NCI-H460 (cell line): ENCODE measurements at regions not wholly inside any gene's neighbourhood (a gene's known extent, or its start where the extent isn't known, plus 50 kb on each side); places are given as distances from the start of the nearest gene placed in this dataset.

Experiments used
- DNase-seq: peaks from one replicate; pipeline ENCODE4 v3.0.0-alpha.2; 2016; ENCODE audit warnings: low read depth; ENCODE audit errors: extremely low read depth

DNA sequence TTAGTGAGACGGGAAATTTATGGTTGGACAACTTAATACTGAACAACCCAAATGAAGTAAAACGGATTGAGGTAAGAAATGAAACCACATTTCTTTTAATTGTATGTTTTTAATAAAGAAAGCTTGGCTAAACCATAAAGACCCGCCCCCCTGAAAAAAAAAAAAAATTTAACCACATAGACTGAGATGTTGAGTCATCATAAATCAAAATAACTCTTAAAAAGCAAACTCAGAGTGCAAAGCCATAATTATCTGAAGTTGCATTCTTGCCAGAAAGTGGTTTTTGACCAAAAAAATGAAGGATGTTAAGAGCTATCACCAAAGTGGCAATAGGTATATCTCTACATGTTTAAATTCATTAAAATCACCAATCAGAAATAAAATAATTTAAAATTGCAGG is 101.8 kb upstream of the COL21A1 start:
- no peak for DNase-seq

- no peak for DNase-seq
Observed at GRCh38 chr6:56348578-56348977, 101.2 kb upstream of the COL21A1 start.

DNA sequence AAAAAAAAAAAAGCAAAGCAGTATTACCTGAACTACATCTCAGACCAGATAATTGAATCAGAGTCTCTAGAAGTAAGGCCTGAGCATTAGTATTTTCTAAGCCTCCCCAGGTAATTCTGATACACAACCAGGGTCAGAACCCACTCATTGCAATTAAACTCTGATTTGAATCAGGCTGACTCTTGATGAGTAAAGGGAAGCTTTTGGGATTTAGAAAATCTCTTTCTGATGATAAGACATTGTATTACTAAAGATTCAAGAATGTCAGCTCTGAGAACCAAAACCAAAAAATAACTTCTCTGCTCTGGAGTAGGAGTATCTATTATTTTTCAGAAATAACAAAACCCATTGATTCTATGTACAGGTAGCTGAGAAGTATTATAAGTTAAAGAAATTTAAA is 100.1 kb upstream of the COL21A1 start:
- no peak for DNase-seq

- DNase-seq, result no peak
Observed at GRCh38 chr6:56346958-56347357, 99.6 kb upstream of the COL21A1 start.

GRCh38 chr6:56345376-56345995 is 98.1 kb upstream of the COL21A1 start:
- DNase-seq, result no peak

GRCh38 chr6:56343295-56343694 is 95.9 kb upstream of the COL21A1 start:
- no peak for DNase-seq

DNA sequence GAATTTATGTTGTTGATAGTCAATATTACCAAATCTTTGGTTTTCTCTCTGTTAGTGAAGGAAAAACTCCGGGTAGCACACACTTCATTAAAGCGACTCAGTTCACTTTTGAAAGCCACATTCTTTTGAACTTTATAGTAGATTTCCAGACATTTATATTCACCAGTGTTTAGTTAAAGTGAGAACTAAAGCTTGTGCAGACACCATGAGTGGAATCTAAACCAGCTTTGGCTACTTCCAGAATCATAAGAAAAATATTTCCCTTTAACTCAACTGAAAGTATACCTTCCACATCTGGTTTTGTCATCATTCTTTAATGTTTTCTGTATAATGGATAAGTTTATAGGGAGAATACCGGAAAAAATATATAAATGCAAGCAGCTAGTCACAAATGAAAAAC is 92.1 kb upstream of the COL21A1 start:
- no peak for DNase-seq

- peak; percentile 54 for DNase-seq
Observed at GRCh38 chr6:56335726-56336125, 88.3 kb upstream of the COL21A1 start.

DNA sequence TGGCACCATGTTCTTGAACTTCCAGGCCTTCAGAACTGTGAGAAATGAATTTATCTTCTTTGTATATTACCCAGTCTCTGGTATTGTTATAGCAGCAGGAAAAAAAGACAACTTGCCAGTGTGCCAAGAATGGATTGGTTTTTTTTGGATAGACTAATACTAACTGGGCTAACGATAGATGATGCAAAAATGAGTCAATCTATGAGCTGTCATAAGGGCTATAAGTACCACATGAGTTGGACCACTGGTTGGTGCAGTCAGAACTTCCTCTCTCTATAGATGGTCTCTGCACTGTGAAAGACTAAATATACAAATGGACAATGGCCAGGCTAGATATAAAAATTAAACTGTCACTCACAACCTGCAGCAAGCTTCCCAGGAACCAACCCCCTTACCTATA is 87.6 kb upstream of the COL21A1 start:
- no peak for DNase-seq

- no peak for DNase-seq
Observed at GRCh38 chr6:56329271-56330050, 82.1 kb upstream of the COL21A1 start.

DNA sequence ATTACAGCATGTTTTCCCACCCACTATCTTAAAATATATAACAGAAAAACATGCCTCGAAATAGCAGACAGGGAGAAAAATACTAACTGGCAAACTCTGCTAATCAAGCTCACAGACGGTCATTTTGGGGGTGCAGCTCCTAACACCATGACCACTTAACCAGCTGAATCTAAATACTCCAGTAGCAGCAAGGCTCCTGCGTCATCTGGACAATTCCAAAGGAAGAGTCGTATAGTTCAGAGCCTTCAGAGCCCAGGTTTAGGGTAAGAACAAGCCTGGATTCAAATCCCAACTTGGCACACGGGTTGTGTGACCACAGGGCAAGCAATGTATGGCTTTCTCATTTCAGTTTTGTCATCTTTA is 81.3 kb upstream of the COL21A1 start:
- no peak for DNase-seq

- DNase-seq, result no peak
Observed at GRCh38 chr6:56327946-56328727, 80.8 kb upstream of the COL21A1 start.

DNA sequence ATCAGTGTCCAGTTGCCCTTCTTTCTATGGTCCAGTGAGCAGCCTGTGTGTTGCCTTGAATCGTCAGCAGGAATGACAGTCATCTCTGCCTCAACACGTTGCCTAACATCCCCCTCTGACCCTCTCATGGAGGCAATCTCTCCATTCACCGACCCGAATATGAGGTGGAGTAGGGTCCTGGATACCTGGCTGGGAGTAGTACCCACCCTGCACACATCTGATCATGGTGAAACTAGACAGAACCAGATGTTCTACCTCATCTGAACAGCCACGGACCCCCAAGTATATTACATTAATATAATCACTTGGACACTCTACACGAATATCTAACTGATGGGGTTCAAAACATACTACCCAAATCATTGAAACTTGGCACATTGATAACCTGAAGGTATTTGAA is 77.0 kb upstream of the COL21A1 start:
- no peak for DNase-seq

DNA sequence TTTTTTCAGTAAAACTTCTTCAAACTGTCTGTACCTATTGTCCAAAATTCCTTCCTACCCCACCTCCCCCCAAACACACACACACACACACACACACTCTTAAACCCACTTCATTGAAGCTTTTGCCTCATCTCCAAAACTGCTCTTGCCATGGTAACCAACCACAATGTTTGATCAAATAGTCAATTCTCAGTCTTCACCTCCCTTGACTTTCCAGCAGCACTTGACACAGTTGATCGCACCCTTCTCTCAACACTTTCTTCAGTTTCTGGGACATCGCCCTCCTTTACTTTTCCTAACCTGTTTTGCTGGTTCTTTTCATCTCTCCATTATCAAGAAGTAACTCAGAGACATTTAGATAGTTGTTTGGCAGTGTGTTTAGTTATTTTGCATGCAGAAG is 71.5 kb upstream of the COL21A1 start:
- no peak for DNase-seq

GRCh38 chr6:56314683-56315523 is 67.5 kb upstream of the COL21A1 start:
- DNase-seq, result peak; percentile 33

GRCh38 chr6:56311533-56312448 is 64.4 kb upstream of the COL21A1 start:
- DNase-seq, result no peak

DNA sequence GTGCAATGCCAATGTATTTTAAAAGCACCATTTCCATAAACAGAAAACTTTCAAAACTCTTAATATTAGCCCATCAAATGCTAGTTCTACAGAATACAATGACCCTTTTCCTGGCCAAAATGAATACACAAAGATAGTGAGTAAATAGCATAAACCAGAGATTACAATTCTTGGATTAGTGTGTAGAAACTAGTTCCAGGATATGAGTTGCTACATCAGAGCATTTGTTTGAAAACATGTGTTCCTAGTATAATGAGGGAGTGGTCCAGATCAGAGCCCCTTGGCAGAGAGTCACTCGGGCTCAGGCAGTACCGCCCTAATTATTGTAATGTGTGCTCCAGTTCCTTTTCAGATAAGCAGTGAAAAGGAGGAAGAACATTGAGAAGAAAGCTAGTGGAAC is 63.7 kb upstream of the COL21A1 start:
- no peak for DNase-seq

DNA sequence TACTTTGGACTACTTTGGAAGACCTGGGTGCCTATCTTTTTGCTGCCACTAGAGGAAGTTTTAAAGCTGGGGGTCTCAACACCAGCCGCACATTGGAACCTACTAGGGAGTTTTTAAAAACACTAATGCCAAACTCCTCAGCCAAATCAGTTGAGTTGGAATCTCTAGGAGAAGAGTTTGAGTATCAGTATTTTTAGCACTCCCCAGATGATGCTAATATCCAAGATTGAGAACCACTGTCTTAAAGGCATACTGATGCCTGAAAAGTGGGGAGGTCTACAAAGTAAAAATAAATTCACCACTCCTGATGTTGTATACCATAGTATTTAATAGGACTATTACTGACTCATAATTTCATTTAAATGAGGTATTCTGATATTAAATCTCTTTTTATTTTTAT is 62.9 kb upstream of the COL21A1 start:
- DNase-seq, result no peak

DNA sequence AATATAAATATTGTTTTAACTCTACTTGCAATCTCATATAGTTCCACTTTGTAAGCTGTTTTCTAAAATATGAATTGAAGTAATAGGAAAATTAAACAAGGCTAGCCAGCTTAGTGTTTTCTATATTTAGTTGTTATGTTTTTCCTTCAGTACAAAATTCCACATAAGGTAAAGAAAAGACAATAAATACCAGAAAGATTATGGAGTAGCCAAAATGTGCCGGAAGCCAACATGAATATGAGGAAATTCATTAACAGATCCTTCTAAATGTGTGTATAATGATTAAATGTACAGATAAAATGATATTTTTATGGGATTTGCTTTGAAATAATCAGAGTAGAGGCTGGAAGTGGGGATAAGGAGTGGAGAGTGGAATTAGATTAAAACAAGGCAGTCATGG is 52.5 kb upstream of the COL21A1 start:
- no peak for DNase-seq
